GM12892 (cell line): ENCODE measurements at regions not wholly inside any gene's neighbourhood (a gene's known extent, or its start where the extent isn't known, plus 50 kb on each side); places are given as distances from the start of the nearest gene placed in this dataset.

Source experiments
- POLR2A ChIP-seq: IDR thresholded peaks from 2 replicates; pipeline ENCODE4 v1.6.1; 2011; ENCODE audit warnings: low read depth, low read length, control low read depth
- TAF1 ChIP-seq: IDR thresholded peaks from 2 replicates; pipeline ENCODE4 v1.6.1; 2011; ENCODE audit warnings: low read depth, mild to moderate bottlenecking, control low read depth, low read length, borderline replicate concordance

DNA sequence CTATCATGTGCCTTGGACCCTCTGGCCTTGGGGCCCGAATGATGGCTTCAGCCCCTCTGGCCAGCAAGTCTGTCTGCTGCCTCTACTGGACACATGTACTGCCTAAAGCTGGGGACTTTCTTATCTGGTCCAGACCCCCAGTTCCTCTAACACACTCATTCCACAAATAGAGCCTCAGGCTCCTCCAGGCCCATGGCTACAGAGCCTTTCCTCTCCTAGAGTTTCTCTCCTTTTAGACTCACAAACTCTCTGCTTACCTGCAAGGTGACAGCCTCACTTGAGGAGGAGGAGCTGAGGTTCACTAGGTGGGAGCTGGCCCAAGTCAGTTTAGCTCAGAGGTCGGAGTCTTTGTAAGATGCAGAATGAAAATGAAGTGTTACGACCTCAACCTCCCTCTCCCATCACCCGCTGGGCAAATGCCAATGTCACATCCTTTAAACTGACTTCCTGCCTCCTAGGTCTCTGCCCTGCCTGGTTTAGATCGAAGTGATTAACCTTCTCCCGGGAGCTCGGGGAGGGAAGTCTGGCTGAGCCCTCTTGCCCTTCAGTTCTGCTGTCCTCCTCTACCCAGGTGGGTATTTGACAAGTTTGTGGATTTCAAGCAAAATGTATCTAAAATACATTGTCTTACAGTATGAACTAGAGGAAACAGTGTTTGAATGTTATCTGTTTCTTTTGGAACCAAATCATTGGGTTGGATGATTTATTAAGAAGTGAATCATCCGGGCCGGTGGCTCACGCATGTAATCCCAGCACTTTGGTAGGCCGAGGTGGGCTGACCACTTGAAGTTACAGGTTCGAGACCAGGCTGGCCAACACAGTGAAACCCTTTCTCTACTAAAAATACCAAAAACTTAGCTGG, 71.9 kb upstream of the TNS3 start:
- TF ChIP-seq POLR2A (no peak), TAF1 (no peak)
